ENCODE measurements at regions not wholly inside any gene's neighbourhood (a gene's known extent, or its start where the extent isn't known, plus 50 kb on each side); places are given as distances from the start of the nearest gene placed in this dataset.

DNA sequence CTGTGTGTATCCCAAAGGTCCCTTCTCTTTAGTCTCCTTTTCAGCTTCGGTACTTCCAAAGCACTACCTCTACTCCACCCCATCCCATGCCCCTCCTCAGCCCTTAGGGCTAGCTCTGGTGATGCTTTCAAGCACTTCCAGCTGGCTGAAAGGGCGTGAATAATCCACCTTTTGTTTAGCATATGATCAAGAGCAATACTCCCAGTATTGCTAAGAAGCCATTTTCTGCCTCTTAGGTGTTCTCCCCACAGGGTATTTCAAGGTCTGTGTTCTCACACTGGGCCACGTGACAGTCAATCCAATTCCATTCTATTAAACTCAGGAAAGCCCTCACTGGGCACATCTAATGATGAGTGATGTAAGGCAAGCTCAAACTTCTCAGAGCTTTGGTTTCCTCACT lies 298.5 kb upstream of the PROX1 start:
- no peak overlapping the region for H3K4me3 ChIP-seq
- no peaks in the 10 kb centered on the region for H3K4me1 ChIP-seq
- no peaks in the 10 kb centered on the region for H3K27me3 ChIP-seq
- 75% methylated on average over 3 of the region's 3 CpGs for WGBS, 2 donors
- no peaks in the 10 kb centered on the region for H3K36me3 ChIP-seq
- TF ChIP-seq EP300 (IDR thresholded peaks at IDR 0.05) = no peak
- TF ChIP-seq POLR2A (IDR thresholded peaks at IDR 0.05) = no peak
- no peak for TF ChIP-seq CTCF (IDR thresholded peaks at IDR 0.05)
- TF ChIP-seq POLR2AphosphoS5 (IDR thresholded peaks at IDR 0.05) = no peak
- DNase-seq = no peak
- peak in 1 of 2 donors; percentile 20 for ATAC-seq (ENCODE audit: low FRiP score in 2 of 2)
- H3K27ac ChIP-seq = no peak overlapping the region
- no peaks in the 10 kb centered on the region for H3K9me3 ChIP-seq

DNA sequence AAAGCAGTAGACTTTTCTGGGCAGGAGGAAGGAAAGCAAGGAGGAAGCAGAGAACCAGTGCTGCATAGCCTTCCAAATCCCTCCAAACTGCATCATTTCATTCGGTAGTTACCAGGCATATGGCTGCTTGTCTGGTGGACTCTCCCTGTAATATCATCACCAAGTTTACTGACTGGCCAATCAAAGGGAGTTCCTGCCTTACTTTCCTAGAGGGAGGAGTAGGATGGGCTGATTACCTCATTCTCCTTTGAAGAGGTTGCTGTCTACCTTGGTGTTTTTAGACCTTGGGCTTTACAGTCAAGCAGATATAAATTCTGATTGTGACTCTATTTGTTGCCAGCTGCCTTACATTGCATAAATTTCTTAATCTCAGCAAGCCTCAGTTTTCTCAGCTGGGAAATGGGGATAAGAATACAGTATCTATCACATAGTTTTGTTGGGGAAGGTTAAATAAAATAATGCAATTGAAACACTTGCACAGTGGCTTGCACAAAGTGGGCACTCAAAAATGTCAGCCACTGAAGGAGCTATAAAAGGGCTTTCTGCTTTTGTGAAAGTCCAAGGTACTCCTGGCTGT lies 297.3 kb upstream of the PROX1 start:
- ATAC-seq (ENCODE audit: low FRiP score in 2 of 2) (no peak), DNase-seq (no peak)
- Histone ChIP-seq H3K9me3 (no peaks in the 10 kb centered on the region), H3K27me3 (no peaks in the 10 kb centered on the region), H3K4me3 (no peak overlapping the region), H3K27ac (no peak overlapping the region), H3K4me1 (no peaks in the 10 kb centered on the region), H3K36me3 (no peaks in the 10 kb centered on the region)
- TF ChIP-seq CTCF (IDR thresholded peaks at IDR 0.05) = no peak
- no peak for TF ChIP-seq POLR2AphosphoS5 (IDR thresholded peaks at IDR 0.05)
- TF ChIP-seq POLR2A (IDR thresholded peaks at IDR 0.05) = no peak
- no peak for TF ChIP-seq EP300 (IDR thresholded peaks at IDR 0.05)
- WGBS, 2 donors = 0 to 56% methylated on average over 1 of the region's 1 CpG

DNA sequence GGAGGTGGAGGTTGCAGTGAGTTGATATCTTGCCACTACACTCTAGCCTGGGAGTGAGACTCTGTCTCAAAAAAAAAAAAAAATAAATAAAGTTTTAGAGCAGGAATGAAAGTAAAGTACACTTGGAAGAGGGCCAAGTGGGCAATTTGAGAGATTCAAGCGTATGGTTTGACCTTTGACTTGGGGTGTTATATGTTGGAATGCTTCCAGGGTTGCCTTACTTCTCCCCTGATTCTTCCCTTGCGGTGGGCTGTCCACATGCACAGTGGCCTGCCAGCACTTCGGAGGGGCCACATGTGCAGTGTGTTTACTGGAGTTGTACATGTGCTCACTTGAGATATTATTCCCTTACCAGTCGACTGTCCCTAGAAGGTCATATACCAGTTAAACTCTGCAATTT lies 295.5 kb upstream of the PROX1 start:
- no peak for ATAC-seq (ENCODE audit: low FRiP score in 2 of 2)
- no peak overlapping the region for H3K27ac ChIP-seq
- H3K4me3 ChIP-seq = no peak overlapping the region
- H3K27me3 ChIP-seq = no peaks in the 10 kb centered on the region
- H3K36me3 ChIP-seq = no peaks in the 10 kb centered on the region
- no peaks in the 10 kb centered on the region for H3K4me1 ChIP-seq
- WGBS, 2 donors = 45 to 57% methylated on average over 4 of the region's 4 CpGs
- no peak for TF ChIP-seq POLR2A (IDR thresholded peaks at IDR 0.05)
- TF ChIP-seq EP300 (IDR thresholded peaks at IDR 0.05) = no peak
- TF ChIP-seq CTCF (IDR thresholded peaks at IDR 0.05) = no peak
- TF ChIP-seq POLR2AphosphoS5 (IDR thresholded peaks at IDR 0.05) = no peak
- no peak for DNase-seq
- H3K9me3 ChIP-seq = no peaks in the 10 kb centered on the region

DNA sequence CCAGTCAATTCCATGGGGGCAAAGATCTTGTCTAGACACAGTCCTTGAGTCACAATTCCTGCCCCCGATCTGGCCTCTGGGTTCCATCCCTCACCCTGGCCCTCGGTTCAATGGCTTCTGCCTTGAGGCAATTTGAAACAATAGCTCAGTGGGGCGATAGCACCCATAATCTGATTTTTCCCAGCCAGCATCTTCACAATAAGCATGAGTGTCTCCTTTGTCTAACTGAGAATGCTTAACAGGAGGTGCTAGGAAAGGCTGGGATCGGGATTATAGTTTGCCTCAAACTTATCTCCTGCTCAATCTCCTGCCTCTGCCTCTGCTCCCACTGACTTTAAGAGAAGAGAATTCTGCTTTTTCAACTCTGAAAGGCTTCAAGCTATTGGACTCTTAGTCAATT lies 293.9 kb upstream of the PROX1 start:
- ATAC-seq (ENCODE audit: low FRiP score in 2 of 2) (no peak), DNase-seq (no peak)
- 84 to 85% methylated on average over 4 of the region's 4 CpGs for WGBS, 2 donors
- Histone ChIP-seq H3K27me3 (no peaks in the 10 kb centered on the region), H3K9me3 (no peaks in the 10 kb centered on the region), H3K36me3 (no peaks in the 10 kb centered on the region), H3K4me1 (no peaks in the 10 kb centered on the region), H3K4me3 (no peak overlapping the region), H3K27ac (no peak overlapping the region)
- TF ChIP-seq POLR2A (IDR thresholded peaks at IDR 0.05) = no peak
- no peak for TF ChIP-seq EP300 (IDR thresholded peaks at IDR 0.05)
- TF ChIP-seq CTCF (IDR thresholded peaks at IDR 0.05) = no peak
- no peak for TF ChIP-seq POLR2AphosphoS5 (IDR thresholded peaks at IDR 0.05)

- TF ChIP-seq EP300 (IDR thresholded peaks at IDR 0.05) = no peak
- TF ChIP-seq POLR2AphosphoS5 (IDR thresholded peaks at IDR 0.05) = no peak
- no peak for TF ChIP-seq CTCF (IDR thresholded peaks at IDR 0.05)
- TF ChIP-seq POLR2A (IDR thresholded peaks at IDR 0.05) = no peak
- DNase-seq (no peak), ATAC-seq (ENCODE audit: low FRiP score in 2 of 2) (peak in 1 of 2 donors; percentile 61)
- WGBS, 2 donors = 60 to 69% methylated on average over 4 of the region's 4 CpGs
- Histone ChIP-seq H3K4me3 (no peak overlapping the region), H3K4me1 (no peaks in the 10 kb centered on the region), H3K27ac (no peak overlapping the region), H3K9me3 (no peaks in the 10 kb centered on the region), H3K27me3 (no peaks in the 10 kb centered on the region), H3K36me3 (no peaks in the 10 kb centered on the region)
Observed at GRCh38 chr1:213697192-213697802, 290.5 kb upstream of the PROX1 start.
